ENCODE measurements at regions not wholly inside any gene's neighbourhood (a gene's known extent, or its start where the extent isn't known, plus 50 kb on each side); places are given as distances from the start of the nearest gene placed in this dataset.
A peak's percentile ranks its signal among the peaks of the same experiment; 100 is the strongest.

- DNase-seq: no peak
- no peak for TF ChIP-seq CTCF (IDR thresholded peaks at IDR 0.05; ENCODE audit: low read depth, low read length)
Observed at GRCh38 chr18:1350931-1351450, 446.3 kb downstream of the ADCYAP1 start.

GRCh38 chr18:1353025-1353424 lies 448.4 kb downstream of the ADCYAP1 start:
- Histone ChIP-seq H3K9me3 (ENCODE audit: severe bottlenecking) (no peaks in the 10 kb centered on the region), H3K27me3 (ENCODE audit: insufficient read depth, low read depth, severe bottlenecking) (no peaks in the 10 kb centered on the region), H3K36me3 (no peaks in the 10 kb centered on the region), H3K4me3 (ENCODE audit: low read depth, low read length) (no peak overlapping the region), H3K27ac (no peak overlapping the region)
- no peak for DNase-seq
- no peak for TF ChIP-seq CTCF (IDR thresholded peaks at IDR 0.05; ENCODE audit: low read depth, low read length)

More at GRCh38 chr18:1350931-1351450, 446.3 kb downstream of the ADCYAP1 start:
- Histone ChIP-seq H3K9me3 (ENCODE audit: severe bottlenecking) (no peaks in the 10 kb centered on the region), H3K4me3 (ENCODE audit: low read depth, low read length) (no peak overlapping the region), H3K27ac (no peak overlapping the region), H3K27me3 (ENCODE audit: insufficient read depth, low read depth, severe bottlenecking) (no peaks in the 10 kb centered on the region), H3K36me3 (no peaks in the 10 kb centered on the region)

- no peak for DNase-seq
- Histone ChIP-seq H3K27me3 (ENCODE audit: insufficient read depth, low read depth, severe bottlenecking) (no peaks in the 10 kb centered on the region), H3K36me3 (no peaks in the 10 kb centered on the region), H3K9me3 (ENCODE audit: severe bottlenecking) (no peaks in the 10 kb centered on the region), H3K27ac (no peak overlapping the region), H3K4me3 (ENCODE audit: low read depth, low read length) (no peak overlapping the region)
- no peak for TF ChIP-seq CTCF (IDR thresholded peaks at IDR 0.05; ENCODE audit: low read depth, low read length)
Observed at GRCh38 chr18:1357724-1358123, 453.1 kb downstream of the ADCYAP1 start.

GRCh38 chr18:1361936-1362335 lies 457.3 kb downstream of the ADCYAP1 start:
- peak; percentile 22 for DNase-seq
- H3K27me3 ChIP-seq (ENCODE audit: insufficient read depth, low read depth, severe bottlenecking): no peaks in the 10 kb centered on the region
- TF ChIP-seq CTCF (IDR thresholded peaks at IDR 0.05; ENCODE audit: low read depth, low read length): no peak
- no peaks in the 10 kb centered on the region for H3K9me3 ChIP-seq (ENCODE audit: severe bottlenecking)
- no peaks in the 10 kb centered on the region for H3K36me3 ChIP-seq
- peak overlapping the region; percentile 26 for H3K27ac ChIP-seq
- H3K4me3 ChIP-seq (ENCODE audit: low read depth, low read length): no peak overlapping the region

GRCh38 chr18:1370552-1370951 lies 465.9 kb downstream of the ADCYAP1 start:
- no peak overlapping the region for H3K4me3 ChIP-seq (ENCODE audit: low read depth, low read length)
- H3K27me3 ChIP-seq (ENCODE audit: insufficient read depth, low read depth, severe bottlenecking): no peaks in the 10 kb centered on the region
- H3K36me3 ChIP-seq: no peaks in the 10 kb centered on the region
- no peak overlapping the region for H3K27ac ChIP-seq
- no peak for DNase-seq
- H3K9me3 ChIP-seq (ENCODE audit: severe bottlenecking): no peaks in the 10 kb centered on the region
- TF ChIP-seq CTCF (IDR thresholded peaks at IDR 0.05; ENCODE audit: low read depth, low read length): no peak

- no peak for TF ChIP-seq CTCF (IDR thresholded peaks at IDR 0.05; ENCODE audit: low read depth, low read length)
- DNase-seq: no peak
- H3K36me3 ChIP-seq: no peaks in the 10 kb centered on the region
- no peaks in the 10 kb centered on the region for H3K9me3 ChIP-seq (ENCODE audit: severe bottlenecking)
- H3K27me3 ChIP-seq (ENCODE audit: insufficient read depth, low read depth, severe bottlenecking): no peaks in the 10 kb centered on the region
- no peak overlapping the region for H3K4me3 ChIP-seq (ENCODE audit: low read depth, low read length)
- no peak overlapping the region for H3K27ac ChIP-seq
Observed at GRCh38 chr18:1371724-1372123, 467.1 kb downstream of the ADCYAP1 start.
